SK-N-SH treated with all-trans-retinoic acid at 6 μM for 48 hours (cell line): ENCODE measurements at regions not wholly inside any gene's neighbourhood (a gene's known extent, or its start where the extent isn't known, plus 50 kb on each side); places are given as distances from the start of the nearest gene placed in this dataset.

ENCODE experiments used
- ARNTL ChIP-seq: fragments of 450-650 bp; formaldehyde crosslinking; IDR thresholded peaks from 2 replicates; pipeline ENCODE4 v1.5.0; 2020; ENCODE audit warnings: low read depth, mild to moderate bottlenecking, moderate library complexity, borderline replicate concordance
- BACH2 ChIP-seq: fragments of 250-450 bp; sonication (Bioruptor Pico); IDR thresholded peaks from 2 replicates; pipeline ENCODE4 v1.9.0; 2021; ENCODE audit warnings: mild to moderate bottlenecking, borderline replicate concordance
- TCF4 ChIP-seq: fragments of 250-450 bp; sonication (Bioruptor Pico); IDR thresholded peaks from 2 replicates; pipeline ENCODE4 v1.8.0; 2021; ENCODE audit warnings: mild to moderate bottlenecking, moderate library complexity, borderline replicate concordance
- ZFP3 ChIP-seq: fragments of 250-450 bp; sonication (Bioruptor Pico); IDR thresholded peaks from 2 replicates; pipeline ENCODE4 v1.5.0; 2020; ENCODE audit warnings: mild to moderate bottlenecking, moderate library complexity
- ZNF565 ChIP-seq: fragments of 450-650 bp; formaldehyde crosslinking; conservative IDR thresholded peaks from 2 replicates; pipeline ENCODE4 v1.5.0; 2020; ENCODE audit warnings: low read depth, mild to moderate bottlenecking, moderate library complexity
- TF ChIP-seq, protein P1 (sequence below): fragments of 250-450 bp; sonication (Bioruptor Pico); IDR thresholded peaks from 2 replicates; pipeline ENCODE4 v1.5.0; 2020; ENCODE audit warnings: mild to moderate bottlenecking, moderate library complexity
- TF ChIP-seq, protein P2 (sequence below): fragments of 250-450 bp; sonication (Bioruptor Pico); IDR thresholded peaks from 2 replicates; pipeline ENCODE4 v1.5.1; 2020; ENCODE audit warnings: low read depth, mild to moderate bottlenecking, moderate library complexity

DNA sequence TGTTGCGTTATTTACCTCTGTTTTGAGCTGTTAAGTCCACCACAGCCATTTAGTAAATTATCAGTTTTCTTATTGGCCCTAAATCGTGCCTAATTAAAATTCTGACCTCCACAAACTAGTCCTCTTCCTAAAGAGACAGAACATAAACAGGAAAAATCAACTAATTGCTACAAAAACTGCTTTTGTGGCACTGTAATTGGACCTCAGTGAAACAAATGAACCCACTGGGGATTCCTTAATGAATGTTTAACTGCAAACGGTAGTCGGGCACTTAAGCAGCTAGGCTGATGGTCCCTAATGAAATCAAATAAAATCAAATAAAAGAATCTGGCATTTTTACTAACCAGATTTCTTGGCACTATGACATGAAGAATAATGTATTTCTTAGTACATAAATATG is 513.4 kb upstream of the SLC35B3 start:
- TF ChIP-seq, protein P1, sequence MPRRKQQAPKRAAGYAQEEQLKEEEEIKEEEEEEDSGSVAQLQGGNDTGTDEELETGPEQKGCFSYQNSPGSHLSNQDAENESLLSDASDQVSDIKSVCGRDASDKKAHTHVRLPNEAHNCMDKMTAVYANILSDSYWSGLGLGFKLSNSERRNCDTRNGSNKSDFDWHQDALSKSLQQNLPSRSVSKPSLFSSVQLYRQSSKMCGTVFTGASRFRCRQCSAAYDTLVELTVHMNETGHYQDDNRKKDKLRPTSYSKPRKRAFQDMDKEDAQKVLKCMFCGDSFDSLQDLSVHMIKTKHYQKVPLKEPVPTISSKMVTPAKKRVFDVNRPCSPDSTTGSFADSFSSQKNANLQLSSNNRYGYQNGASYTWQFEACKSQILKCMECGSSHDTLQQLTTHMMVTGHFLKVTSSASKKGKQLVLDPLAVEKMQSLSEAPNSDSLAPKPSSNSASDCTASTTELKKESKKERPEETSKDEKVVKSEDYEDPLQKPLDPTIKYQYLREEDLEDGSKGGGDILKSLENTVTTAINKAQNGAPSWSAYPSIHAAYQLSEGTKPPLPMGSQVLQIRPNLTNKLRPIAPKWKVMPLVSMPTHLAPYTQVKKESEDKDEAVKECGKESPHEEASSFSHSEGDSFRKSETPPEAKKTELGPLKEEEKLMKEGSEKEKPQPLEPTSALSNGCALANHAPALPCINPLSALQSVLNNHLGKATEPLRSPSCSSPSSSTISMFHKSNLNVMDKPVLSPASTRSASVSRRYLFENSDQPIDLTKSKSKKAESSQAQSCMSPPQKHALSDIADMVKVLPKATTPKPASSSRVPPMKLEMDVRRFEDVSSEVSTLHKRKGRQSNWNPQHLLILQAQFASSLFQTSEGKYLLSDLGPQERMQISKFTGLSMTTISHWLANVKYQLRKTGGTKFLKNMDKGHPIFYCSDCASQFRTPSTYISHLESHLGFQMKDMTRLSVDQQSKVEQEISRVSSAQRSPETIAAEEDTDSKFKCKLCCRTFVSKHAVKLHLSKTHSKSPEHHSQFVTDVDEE (CRISPR knock-in tag): no peak
- TF ChIP-seq ZFP3 (CRISPR knock-in tag) (no peak), ARNTL (CRISPR knock-in tag) (no peak), ZNF565 (CRISPR knock-in tag) (no peak), TCF4 (no peak), BACH2 (CRISPR knock-in tag) (no peak)
- TF ChIP-seq, protein P2, sequence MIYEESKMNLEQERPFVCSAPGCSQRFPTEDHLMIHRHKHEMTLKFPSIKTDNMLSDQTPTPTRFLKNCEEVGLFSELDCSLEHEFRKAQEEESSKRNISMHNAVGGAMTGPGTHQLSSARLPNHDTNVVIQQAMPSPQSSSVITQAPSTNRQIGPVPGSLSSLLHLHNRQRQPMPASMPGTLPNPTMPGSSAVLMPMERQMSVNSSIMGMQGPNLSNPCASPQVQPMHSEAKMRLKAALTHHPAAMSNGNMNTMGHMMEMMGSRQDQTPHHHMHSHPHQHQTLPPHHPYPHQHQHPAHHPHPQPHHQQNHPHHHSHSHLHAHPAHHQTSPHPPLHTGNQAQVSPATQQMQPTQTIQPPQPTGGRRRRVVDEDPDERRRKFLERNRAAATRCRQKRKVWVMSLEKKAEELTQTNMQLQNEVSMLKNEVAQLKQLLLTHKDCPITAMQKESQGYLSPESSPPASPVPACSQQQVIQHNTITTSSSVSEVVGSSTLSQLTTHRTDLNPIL (CRISPR knock-in tag): no peak
